ENCODE measurements at regions not wholly inside any gene's neighbourhood (a gene's known extent, or its start where the extent isn't known, plus 50 kb on each side); places are given as distances from the start of the nearest gene placed in this dataset.

- TF ChIP-seq MNT (conservative IDR thresholded peaks at IDR 0.05) (peak in 1 of 2 experiments; percentile 25; a peak in 1 of 4 replicates), NR2C1 (IDR thresholded peaks at IDR 0.05) (no peak), NR2C1 (tag; IDR thresholded peaks at IDR 0.05) (no peak), TRIM24 (IDR thresholded peaks at IDR 0.05) (no peak), MBD2 (IDR thresholded peaks at IDR 0.05; ENCODE audit: borderline replicate concordance, low read depth) (no peak), CHD2 (IDR thresholded peaks at IDR 0.05; ENCODE audit: low read depth, low read length) (no peak), ZKSCAN1 (IDR thresholded peaks at IDR 0.05; ENCODE audit: low read depth, low read length) (no peak), HSF4 (CRISPR knock-in tag; IDR thresholded peaks at IDR 0.05; ENCODE audit: borderline replicate concordance) (no peak), WHSC1 (IDR thresholded peaks at IDR 0.05; ENCODE audit: low read length) (no peak), DLX4 (CRISPR knock-in tag; IDR thresholded peaks at IDR 0.05) (no peak), JUND (IDR thresholded peaks at IDR 0.05; ENCODE audit: borderline replicate concordance, low read depth, low read length) (no peak), JUND (tag; IDR thresholded peaks at IDR 0.05; ENCODE audit: borderline replicate concordance, low read depth, low read length) (0 out of 3 replicates have a peak, but pooled peaks have one; percentile 49), NCOA2 (IDR thresholded peaks at IDR 0.05; ENCODE audit: partially characterized antibody in 2 of 2) (no peak), BRF1 (IDR thresholded peaks at IDR 0.05; ENCODE audit: borderline replicate concordance, extremely low read depth, insufficient read length) (no peak), RAD51 (IDR thresholded peaks at IDR 0.05; ENCODE audit: borderline replicate concordance, low read depth) (no peak), KAT7 (CRISPR knock-in tag; IDR thresholded peaks at IDR 0.05; ENCODE audit: borderline replicate concordance) (no peak), MED1 (CRISPR knock-in tag; IDR thresholded peaks at IDR 0.05; ENCODE audit: borderline replicate concordance) (no peak), FOXO4 (CRISPR knock-in tag; IDR thresholded peaks at IDR 0.05) (no peak), DIDO1 (tag; IDR thresholded peaks at IDR 0.05; ENCODE audit: low read depth) (no peak), NCOR1 (IDR thresholded peaks at IDR 0.05) (0 out of 2 replicates have a peak, but pooled peaks have one; percentile 24), PRMT5 (CRISPR knock-in tag; IDR thresholded peaks at IDR 0.05) (no peak), HDAC2 (IDR thresholded peaks at IDR 0.05) (no peak), ZFP30 (CRISPR knock-in tag; IDR thresholded peaks at IDR 0.05; ENCODE audit: borderline replicate concordance) (no peak), ZNF212 (CRISPR knock-in tag; IDR thresholded peaks at IDR 0.05) (no peak), ZNF408 (CRISPR knock-in tag; IDR thresholded peaks at IDR 0.05; ENCODE audit: low read depth) (no peak), NUFIP1 (IDR thresholded peaks at IDR 0.05; ENCODE audit: partially characterized antibody) (no peak), CTCFL (IDR thresholded peaks at IDR 0.05; ENCODE audit: borderline replicate concordance, insufficient read depth, low read depth, low read length, poor library complexity, severe bottlenecking) (no peak)
Observed at GRCh38 chr6:68040312-68040778, 594.7 kb upstream of the ADGRB3 start (continued).

Measured in K562 (cell line).